ENCODE measurements at regions not wholly inside any gene's neighbourhood (a gene's known extent, or its start where the extent isn't known, plus 50 kb on each side); places are given as distances from the start of the nearest gene placed in this dataset.
A peak's percentile ranks its signal among the peaks of the same experiment; 100 is the strongest.
"Not testable (repeated sequence)": the region's sequence is repeated elsewhere in the genome, so short reads cannot be mapped to it uniquely, and the experiment has no call there.

DNA sequence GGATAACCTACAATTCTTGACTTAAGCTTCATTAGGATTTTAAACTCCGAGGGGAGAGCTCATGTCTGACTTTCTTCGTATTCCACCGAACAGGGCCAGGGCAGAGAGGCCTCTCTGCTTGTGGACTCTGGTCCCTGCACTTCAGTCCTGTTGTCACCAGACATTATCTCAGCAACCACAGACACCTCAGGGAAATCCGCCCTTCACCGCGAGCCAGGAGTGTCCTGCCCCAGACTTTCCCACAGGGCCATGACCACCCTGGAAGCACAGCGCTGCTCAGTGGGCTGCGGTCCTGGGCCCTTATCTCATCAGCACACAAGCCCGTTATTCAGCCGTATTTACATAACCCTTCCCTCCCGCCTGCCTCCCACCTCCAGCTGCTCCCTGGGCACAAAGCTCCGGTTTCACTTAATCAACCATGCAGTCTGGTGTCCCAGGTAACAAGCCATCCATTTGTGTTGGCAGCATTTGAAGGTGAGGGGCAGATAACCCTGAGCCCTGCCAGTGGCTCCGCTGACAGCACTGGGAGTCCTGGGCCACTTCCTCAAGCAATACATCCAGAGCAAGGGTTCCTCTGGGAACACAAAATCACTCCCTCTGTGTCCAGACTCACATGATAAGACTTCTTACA, 122.8 kb upstream of the RAB4A start:
- Mint-ChIP-seq H3K9me3 (no peaks in the 10 kb centered on the region), H3K4me3 (no peak overlapping the region), H3K36me3 (no peaks in the 10 kb centered on the region), H3K27me3 (peaks cover 21 to 27% of the 10 kb centered on the region in 2 donors), H3K4me1 (ENCODE audit: low read depth in 2 of 2) (peaks cover 0 to 8% of the 10 kb centered on the region in 2 donors), H3K27ac (no peak overlapping the region)
- ATAC-seq (peak in 1 of 2 donors; percentile 24), DNase-seq (ENCODE audit: low spot score) (no peak)

DNA sequence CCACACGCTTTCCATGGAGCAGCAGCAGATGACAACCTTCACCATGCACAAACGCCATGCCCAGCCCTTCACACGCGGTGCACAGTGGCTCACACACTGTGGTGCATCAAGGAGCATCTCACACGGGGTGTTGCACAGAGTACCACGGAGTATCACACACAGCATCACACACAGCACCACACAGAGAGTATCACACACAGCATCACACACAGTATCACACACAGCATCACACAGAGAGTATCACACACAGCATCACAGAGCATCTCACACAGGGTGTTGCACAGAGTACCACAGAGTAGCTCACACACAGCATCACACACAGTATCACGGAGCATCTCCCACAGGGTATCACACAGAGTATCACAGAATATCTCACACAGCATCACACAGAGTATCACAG, 122.2 kb upstream of the RAB4A start:
- Mint-ChIP-seq H3K4me1 (ENCODE audit: low read depth in 2 of 2) (peaks cover 0 to 8% of the 10 kb centered on the region in 2 donors), H3K4me3 (no peak overlapping the region), H3K9me3 (no peaks in the 10 kb centered on the region), H3K27me3 (peaks cover 21 to 27% of the 10 kb centered on the region in 2 donors), H3K27ac (no peak overlapping the region), H3K36me3 (no peaks in the 10 kb centered on the region)
- ATAC-seq = peak; percentile 3 to 30
- no peak for DNase-seq (ENCODE audit: low spot score)

DNA sequence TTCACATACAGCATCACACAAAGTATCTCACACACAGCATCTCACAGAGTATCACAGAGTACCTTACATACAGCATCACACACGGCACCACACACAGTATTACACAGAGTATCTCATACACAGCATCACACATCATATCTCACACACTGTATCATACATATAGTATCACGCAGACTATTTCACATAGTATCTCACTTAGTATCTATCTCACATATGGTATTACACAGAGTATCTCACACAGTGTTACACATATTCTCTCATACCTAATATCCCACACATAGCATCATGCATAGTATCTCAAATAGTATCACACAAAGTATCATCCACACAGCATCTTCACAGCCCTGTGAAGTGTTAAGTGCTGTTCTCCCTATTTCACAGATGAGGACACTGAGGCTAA, 121.5 kb upstream of the RAB4A start:
- ATAC-seq (peak; percentile 34 to 41), DNase-seq (ENCODE audit: low spot score) (no peak)
- H3K4me3 Mint-ChIP-seq = no peak overlapping the region
- no peak overlapping the region for H3K27ac Mint-ChIP-seq
- H3K9me3 Mint-ChIP-seq = no peaks in the 10 kb centered on the region
- no peaks in the 10 kb centered on the region for H3K36me3 Mint-ChIP-seq
- peaks cover 0 to 8% of the 10 kb centered on the region in 2 donors for H3K4me1 Mint-ChIP-seq (ENCODE audit: low read depth in 2 of 2)
- H3K27me3 Mint-ChIP-seq = peaks cover 21 to 27% of the 10 kb centered on the region in 2 donors

DNA sequence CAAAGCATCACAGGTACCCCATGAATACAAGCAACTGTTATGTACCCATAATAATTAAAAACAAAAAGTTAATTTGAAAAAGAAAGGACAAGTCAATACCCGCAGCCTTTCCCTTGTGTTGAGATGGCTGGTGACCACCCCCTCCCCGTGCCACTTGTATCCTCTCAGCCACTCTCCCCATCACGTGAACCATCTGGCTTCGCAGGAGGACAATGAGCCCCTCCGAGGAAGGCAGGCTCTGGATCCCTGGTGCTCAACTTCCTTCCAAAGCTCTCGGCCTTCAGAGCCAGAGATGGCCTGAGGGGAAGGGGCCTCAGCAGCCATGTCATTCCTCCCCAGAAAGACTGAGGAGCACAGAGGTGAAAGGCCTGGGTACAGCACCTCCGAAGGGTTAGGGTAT, 120.4 kb upstream of the RAB4A start:
- peaks cover 0 to 12% of the 10 kb centered on the region in 2 donors for H3K4me1 Mint-ChIP-seq (ENCODE audit: low read depth in 2 of 2)
- H3K9me3 Mint-ChIP-seq = no peaks in the 10 kb centered on the region
- ATAC-seq (no peak), DNase-seq (ENCODE audit: low spot score) (no peak)
- no peak overlapping the region for H3K4me3 Mint-ChIP-seq
- H3K27ac Mint-ChIP-seq = no peak overlapping the region
- peaks cover 18 to 27% of the 10 kb centered on the region in 2 donors for H3K27me3 Mint-ChIP-seq
- no peaks in the 10 kb centered on the region for H3K36me3 Mint-ChIP-seq

DNA sequence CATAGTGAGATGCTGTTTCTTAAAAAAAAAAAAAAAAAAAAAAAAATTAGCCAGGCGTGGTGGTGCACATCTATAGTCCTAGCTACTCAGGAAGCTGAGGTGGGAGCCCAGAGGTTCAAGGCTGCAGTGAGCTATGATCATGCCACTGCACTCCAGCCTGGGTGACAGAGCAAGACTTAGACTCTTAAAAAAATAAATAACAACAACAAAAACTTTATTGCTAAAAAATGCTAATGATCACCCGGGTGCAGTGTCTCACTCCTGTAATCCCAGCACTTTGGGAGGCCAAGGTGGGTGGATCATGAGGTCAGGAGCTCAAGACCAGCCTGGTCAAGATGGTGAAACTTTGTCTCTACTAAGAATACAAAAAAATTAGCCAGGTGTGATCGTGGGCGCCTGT, 119.5 kb upstream of the RAB4A start:
- DNase-seq (ENCODE audit: low spot score); H3K27ac Mint-ChIP-seq; ATAC-seq; H3K4me3 Mint-ChIP-seq; H3K36me3 Mint-ChIP-seq; H3K9me3 Mint-ChIP-seq: not testable (repeated sequence)
- Mint-ChIP-seq H3K4me1 (ENCODE audit: low read depth in 2 of 2) (peaks cover 0 to 14% of the 10 kb centered on the region in 2 donors), H3K27me3 (peaks cover 9 to 23% of the 10 kb centered on the region in 2 donors)

DNA sequence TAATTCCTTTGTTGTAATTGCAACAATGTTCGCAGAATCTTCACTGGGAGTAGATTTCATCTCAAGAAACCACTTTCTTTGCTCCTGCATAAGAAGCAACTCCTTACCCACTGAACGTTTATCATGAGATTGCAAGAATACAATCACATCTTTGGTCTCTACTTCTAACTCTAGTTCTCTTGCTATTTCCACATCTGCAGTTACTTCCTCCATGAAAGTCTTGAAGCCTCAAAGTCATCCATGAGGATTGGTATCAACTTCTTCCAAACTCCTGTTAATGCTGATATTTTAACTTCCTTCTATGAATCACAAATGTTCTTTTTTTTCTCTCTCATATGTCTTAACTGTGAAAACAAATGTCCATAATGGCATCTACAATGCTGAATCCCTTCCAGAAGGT, 118.6 kb upstream of the RAB4A start:
- H3K27ac Mint-ChIP-seq = no peak overlapping the region
- peaks cover 0 to 14% of the 10 kb centered on the region in 2 donors for H3K4me1 Mint-ChIP-seq (ENCODE audit: low read depth in 2 of 2)
- H3K9me3 Mint-ChIP-seq = no peaks in the 10 kb centered on the region
- H3K27me3 Mint-ChIP-seq = peaks cover under 1 to 19% of the 10 kb centered on the region in 2 donors
- no peaks in the 10 kb centered on the region for H3K36me3 Mint-ChIP-seq
- ATAC-seq = no peak
- DNase-seq (ENCODE audit: low spot score) = no peak
- H3K4me3 Mint-ChIP-seq = no peak overlapping the region

DNA sequence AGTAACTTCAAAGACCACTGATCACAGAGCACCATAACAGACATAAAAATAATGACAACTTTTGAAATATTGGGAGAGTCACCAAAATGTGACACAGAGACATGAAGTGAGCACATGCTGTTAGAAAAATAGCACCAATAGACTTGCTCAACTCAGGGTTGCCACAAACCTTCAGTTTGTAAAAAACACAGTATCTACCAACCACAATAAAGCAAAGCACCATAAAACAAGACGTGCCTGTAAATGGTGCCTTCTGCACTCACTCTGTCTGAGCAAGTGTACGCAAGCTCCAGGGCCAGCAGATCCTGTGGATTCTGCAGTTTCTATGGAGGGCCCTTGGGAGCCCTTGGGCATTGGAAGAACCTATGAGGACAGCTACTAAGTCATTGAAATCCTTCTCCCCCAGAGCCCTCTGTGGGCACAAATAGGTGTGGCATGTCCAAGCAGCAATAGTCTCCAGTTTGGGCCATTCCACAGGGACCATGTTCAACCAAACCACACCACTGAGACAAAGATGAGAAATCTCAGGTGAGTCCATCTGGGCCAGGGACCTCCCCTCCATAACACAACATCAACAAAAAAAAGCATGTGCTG, 116.9 kb upstream of the RAB4A start:
- H3K4me3 Mint-ChIP-seq = no peak overlapping the region
- peaks cover 0 to 12% of the 10 kb centered on the region in 2 donors for H3K27me3 Mint-ChIP-seq
- ATAC-seq (no peak), DNase-seq (ENCODE audit: low spot score) (no peak)
- no peaks in the 10 kb centered on the region for H3K36me3 Mint-ChIP-seq
- H3K4me1 Mint-ChIP-seq (ENCODE audit: low read depth in 2 of 2) = peaks cover 0 to 6% of the 10 kb centered on the region in 2 donors
- no peak overlapping the region for H3K27ac Mint-ChIP-seq
- H3K9me3 Mint-ChIP-seq = no peaks in the 10 kb centered on the region

DNA sequence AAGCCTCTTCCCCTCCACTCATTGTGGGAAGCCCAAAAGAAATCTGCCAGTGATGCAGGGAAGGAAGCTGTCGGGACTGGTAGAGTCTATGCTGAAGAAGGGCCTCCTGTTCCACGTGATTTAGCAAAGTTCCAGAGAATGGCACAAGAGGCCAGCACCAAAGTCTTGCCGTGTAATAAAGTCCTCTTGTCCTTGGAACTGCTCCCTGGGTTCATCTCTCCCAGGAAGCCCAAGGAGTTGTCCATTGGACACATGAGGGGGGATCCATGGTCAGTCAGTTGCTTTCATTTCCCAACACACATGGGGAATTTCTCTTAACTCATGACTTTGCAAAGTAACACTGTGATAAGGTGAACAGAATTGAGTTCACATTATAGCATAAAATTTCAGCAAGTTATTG, 116.1 kb upstream of the RAB4A start:
- Mint-ChIP-seq H3K27ac (no peak overlapping the region), H3K36me3 (no peaks in the 10 kb centered on the region), H3K27me3 (peaks cover 0 to 12% of the 10 kb centered on the region in 2 donors), H3K4me3 (no peak overlapping the region), H3K4me1 (ENCODE audit: low read depth in 2 of 2) (peaks cover 0 to 6% of the 10 kb centered on the region in 2 donors), H3K9me3 (no peaks in the 10 kb centered on the region)
- DNase-seq (ENCODE audit: low spot score) (no peak), ATAC-seq (no peak)

DNA sequence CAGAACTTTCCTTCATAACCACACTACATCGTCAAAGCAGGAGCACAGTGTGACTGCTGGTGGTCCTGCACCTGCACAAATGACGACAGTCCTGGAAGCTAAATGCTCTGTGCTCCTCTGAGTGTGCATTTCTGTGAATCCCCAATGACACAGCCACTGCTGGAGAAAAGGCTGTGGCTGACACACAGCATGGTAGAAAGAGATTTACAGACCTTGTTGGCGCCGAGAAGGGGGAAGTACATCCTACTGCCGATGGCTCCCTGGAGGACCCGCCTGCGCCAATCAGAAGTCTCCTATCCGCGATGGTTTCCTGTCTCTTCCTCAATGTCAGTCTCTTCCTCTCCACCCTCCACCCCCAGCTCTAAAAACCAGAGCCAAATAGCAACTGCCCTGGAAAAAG, 115.4 kb upstream of the RAB4A start:
- H3K27ac Mint-ChIP-seq = no peak overlapping the region

DNA sequence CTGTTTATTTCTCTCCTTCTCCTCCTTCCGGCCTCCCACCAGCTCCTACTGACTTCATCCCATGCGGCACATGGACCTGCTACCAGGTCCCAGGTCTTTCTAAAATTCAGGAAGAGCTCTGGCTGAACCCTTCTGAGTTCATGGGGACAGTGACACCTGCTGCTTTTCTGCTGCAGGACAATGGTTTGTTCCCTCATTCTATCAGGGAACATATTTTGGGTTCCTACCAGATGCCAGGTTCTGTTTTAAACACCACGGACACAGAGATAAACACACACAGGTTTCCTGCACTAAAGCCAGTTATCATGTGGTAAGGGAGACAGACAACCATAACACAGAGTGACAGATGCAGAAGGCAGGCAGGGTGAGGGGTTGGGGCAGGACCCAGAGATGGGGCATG, 114.0 kb upstream of the RAB4A start:
- ATAC-seq (no peak), DNase-seq (ENCODE audit: low spot score) (no peak)
- Mint-ChIP-seq H3K36me3 (no peaks in the 10 kb centered on the region), H3K27ac (no peak overlapping the region), H3K4me3 (no peak overlapping the region), H3K4me1 (ENCODE audit: low read depth in 2 of 2) (peaks cover 0 to 6% of the 10 kb centered on the region in 2 donors), H3K9me3 (no peaks in the 10 kb centered on the region), H3K27me3 (peaks cover 0 to 14% of the 10 kb centered on the region in 2 donors)

More for the DNA sequence above, 115.4 kb upstream of the RAB4A start:
- ATAC-seq = peak in 1 of 2 donors; percentile 45
- Mint-ChIP-seq H3K36me3 (no peaks in the 10 kb centered on the region), H3K4me3 (no peak overlapping the region), H3K9me3 (no peaks in the 10 kb centered on the region), H3K4me1 (ENCODE audit: low read depth in 2 of 2) (peaks cover 0 to 6% of the 10 kb centered on the region in 2 donors), H3K27me3 (peaks cover 0 to 15% of the 10 kb centered on the region in 2 donors)
- DNase-seq (ENCODE audit: low spot score) = no peak

DNA sequence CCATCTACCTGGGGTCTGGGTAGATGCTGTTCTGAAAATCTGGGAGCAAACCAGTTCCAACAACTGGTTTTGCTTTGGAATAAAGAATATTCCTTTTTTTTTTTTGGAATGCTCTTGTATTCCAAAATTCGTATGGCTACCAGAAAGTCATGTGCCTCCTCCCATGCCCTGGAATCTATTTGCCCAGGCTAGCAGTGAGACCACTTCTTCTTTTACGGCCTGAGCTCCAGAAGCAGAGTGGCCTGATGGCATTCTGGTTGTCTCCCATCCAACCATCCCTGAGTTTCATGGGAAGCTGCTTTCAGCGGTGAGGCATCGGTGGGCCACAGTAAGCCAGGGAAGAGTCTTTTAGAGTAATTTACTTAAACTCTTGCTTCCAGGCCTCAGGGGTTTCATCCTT, 113.4 kb upstream of the RAB4A start:
- Mint-ChIP-seq H3K27me3 (peaks cover 0 to 10% of the 10 kb centered on the region in 2 donors), H3K36me3 (no peaks in the 10 kb centered on the region), H3K4me3 (no peak overlapping the region), H3K27ac (no peak overlapping the region), H3K9me3 (no peaks in the 10 kb centered on the region), H3K4me1 (ENCODE audit: low read depth in 2 of 2) (peaks cover 0 to 6% of the 10 kb centered on the region in 2 donors)
- no peak for ATAC-seq
- no peak for DNase-seq (ENCODE audit: low spot score)

DNA sequence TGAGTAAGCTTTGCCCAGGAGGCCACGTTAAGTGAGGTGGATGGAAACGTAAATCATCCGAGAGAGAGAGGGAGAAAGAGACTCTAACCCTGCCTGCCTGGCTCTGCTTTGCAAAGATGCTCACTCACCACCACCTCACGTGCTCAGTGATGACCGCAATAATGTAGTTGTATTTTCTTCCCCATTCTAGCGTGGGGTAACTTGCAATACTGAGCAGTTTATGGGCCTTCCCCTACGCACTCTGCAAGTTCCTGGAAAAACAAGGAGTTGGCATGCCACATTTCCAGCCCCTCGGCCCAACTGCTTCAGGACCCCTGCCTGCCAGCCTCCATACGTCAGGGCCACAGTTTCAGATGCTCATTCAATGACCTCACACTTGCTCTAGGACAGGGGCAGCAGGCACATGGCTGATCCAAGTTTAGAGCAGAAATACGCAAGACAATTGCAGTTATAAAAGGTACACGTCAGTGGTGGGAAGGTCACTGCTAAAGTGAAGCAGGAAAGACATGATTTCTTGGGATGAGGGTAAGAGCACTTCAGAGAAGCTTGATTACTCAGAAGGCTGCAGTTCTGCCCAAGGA, 112.5 kb upstream of the RAB4A start:
- H3K27ac Mint-ChIP-seq = no peak overlapping the region

DNA sequence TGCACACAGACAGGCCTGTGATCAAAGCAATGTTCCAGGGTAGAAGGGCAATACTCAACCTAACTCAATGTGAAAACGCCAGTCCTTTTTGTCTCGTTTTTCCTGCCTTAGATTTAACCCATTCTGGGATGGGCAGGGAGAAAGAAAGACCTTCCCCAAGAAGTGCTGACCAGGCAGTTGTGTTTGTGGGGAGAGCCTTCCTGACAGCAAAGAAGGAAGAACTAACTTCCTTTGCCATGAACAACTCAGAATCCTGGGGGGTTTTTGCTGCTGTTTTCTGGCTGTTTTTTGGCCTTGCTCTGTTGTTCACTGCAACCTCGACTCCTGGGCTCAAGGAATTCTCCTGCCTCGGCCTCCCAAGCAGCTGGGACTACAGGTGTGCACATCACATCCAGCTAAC, 112.0 kb upstream of the RAB4A start:
- Mint-ChIP-seq H3K9me3 (no peaks in the 10 kb centered on the region), H3K4me3 (no peak overlapping the region), H3K27me3 (peaks cover 0 to 12% of the 10 kb centered on the region in 2 donors), H3K36me3 (no peaks in the 10 kb centered on the region), H3K27ac (no peak overlapping the region), H3K4me1 (ENCODE audit: low read depth in 2 of 2) (peaks cover 0 to 6% of the 10 kb centered on the region in 2 donors)
- no peak for DNase-seq (ENCODE audit: low spot score)
- ATAC-seq = no peak

More for the DNA sequence above, 112.5 kb upstream of the RAB4A start:
- Mint-ChIP-seq H3K9me3 (no peaks in the 10 kb centered on the region), H3K4me1 (ENCODE audit: low read depth in 2 of 2) (peaks cover 0 to 6% of the 10 kb centered on the region in 2 donors), H3K4me3 (no peak overlapping the region), H3K36me3 (no peaks in the 10 kb centered on the region), H3K27me3 (peaks cover 0 to 11% of the 10 kb centered on the region in 2 donors)
- no peak for ATAC-seq
- no peak for DNase-seq (ENCODE audit: low spot score)

All from natural killer cell treated with Interleukin-12 subunit alpha and Interleukin-12 subunit beta and Interleukin-15 and Interleukin-18, amount 100 ng/mL, for 72 hours (primary cell).